ENCODE measurements at regions not wholly inside any gene's neighbourhood (a gene's known extent, or its start where the extent isn't known, plus 50 kb on each side); places are given as distances from the start of the nearest gene placed in this dataset.

GRCh38 chr18:6668836-6669235 is 60.7 kb upstream of the ARHGAP28 start:
- no peaks in the 10 kb centered on the region for H3K27me3 ChIP-seq (ENCODE audit: insufficient read depth, low read depth, low read length)

GRCh38 chr18:6672821-6673308 is 56.7 kb upstream of the ARHGAP28 start:
- Histone ChIP-seq H3K36me3 (ENCODE audit: insufficient read depth, low read length) (no peaks in the 10 kb centered on the region), H2AFZ (ENCODE audit: low read depth, low read length) (no peak overlapping the region), H3K27me3 (ENCODE audit: insufficient read depth, low read depth, low read length) (no peaks in the 10 kb centered on the region), H3K27ac (ENCODE audit: low read length) (no peak overlapping the region), H3F3A (ENCODE audit: insufficient read depth, low read length, poor library complexity, severe bottlenecking) (no peaks in the 10 kb centered on the region), H3K9me2 (ENCODE audit: insufficient read depth, low read length) (no peaks in the 10 kb centered on the region), H3K79me2 (replicated peaks; ENCODE audit: insufficient read depth, low read length) (no peaks in the 10 kb centered on the region), H3K4me3 (ENCODE audit: low read length) (no peak overlapping the region), H3K9ac (ENCODE audit: low read length) (no peak overlapping the region), H3K4me2 (ENCODE audit: low read length) (no peak overlapping the region), H4K20me1 (ENCODE audit: insufficient read depth) (no peaks in the 10 kb centered on the region), H3K9me3 (ENCODE audit: low read length) (no peaks in the 10 kb centered on the region)
- TF ChIP-seq SMC3 (conservative IDR thresholded peaks at IDR 0.05; ENCODE audit: poor library complexity): no peak
- TF ChIP-seq EZH2 (IDR thresholded peaks at IDR 0.05; ENCODE audit: borderline replicate concordance, insufficient read depth, low read length, poor library complexity, severe bottlenecking): no peak
- TF ChIP-seq TAF1 (IDR thresholded peaks at IDR 0.05; ENCODE audit: low read depth): no peak
- TF ChIP-seq MXI1 (conservative IDR thresholded peaks at IDR 0.05; ENCODE audit: poor library complexity, severe bottlenecking): no peak
- TF ChIP-seq EP300 (conservative IDR thresholded peaks at IDR 0.05; ENCODE audit: poor library complexity, severe bottlenecking): no peak
- no peak for TF ChIP-seq POLR2AphosphoS5 (IDR thresholded peaks at IDR 0.05)
- no peak for TF ChIP-seq CTCF (IDR thresholded peaks at IDR 0.05; ENCODE audit: poor library complexity, severe bottlenecking)
- TF ChIP-seq REST (IDR thresholded peaks at IDR 0.05; ENCODE audit: borderline replicate concordance): no peak
- no peak for TF ChIP-seq RAD21 (conservative IDR thresholded peaks at IDR 0.05)

More at GRCh38 chr18:6668836-6669235, 60.7 kb upstream of the ARHGAP28 start:
- H3K27ac ChIP-seq (ENCODE audit: low read length): no peak overlapping the region
- TF ChIP-seq POLR2AphosphoS5 (IDR thresholded peaks at IDR 0.05): no peak
- H3K4me3 ChIP-seq (ENCODE audit: low read length): no peak overlapping the region
- H3K4me2 ChIP-seq (ENCODE audit: low read length): no peak overlapping the region
- H3K9ac ChIP-seq (ENCODE audit: low read length): no peak overlapping the region
- H3K9me2 ChIP-seq (ENCODE audit: insufficient read depth, low read length): no peaks in the 10 kb centered on the region
- no peaks in the 10 kb centered on the region for H3K36me3 ChIP-seq (ENCODE audit: insufficient read depth, low read length)
- H3K79me2 ChIP-seq (replicated peaks; ENCODE audit: insufficient read depth, low read length): no peaks in the 10 kb centered on the region
- H3K9me3 ChIP-seq (ENCODE audit: low read length): no peaks in the 10 kb centered on the region
- H3F3A ChIP-seq (ENCODE audit: insufficient read depth, low read length, poor library complexity, severe bottlenecking): no peaks in the 10 kb centered on the region
- H4K20me1 ChIP-seq (ENCODE audit: insufficient read depth): no peaks in the 10 kb centered on the region
- H2AFZ ChIP-seq (ENCODE audit: low read depth, low read length): no peak overlapping the region

- H3K27ac ChIP-seq (ENCODE audit: low read length): no peak overlapping the region
- H3K4me3 ChIP-seq (ENCODE audit: low read length): no peak overlapping the region
- no peak overlapping the region for H3K9ac ChIP-seq (ENCODE audit: low read length)
- no peaks in the 10 kb centered on the region for H4K20me1 ChIP-seq (ENCODE audit: insufficient read depth)
- no peaks in the 10 kb centered on the region for H3K36me3 ChIP-seq (ENCODE audit: insufficient read depth, low read length)
- no peaks in the 10 kb centered on the region for H3K9me3 ChIP-seq (ENCODE audit: low read length)
- no peaks in the 10 kb centered on the region for H3K79me2 ChIP-seq (replicated peaks; ENCODE audit: insufficient read depth, low read length)
- no peak overlapping the region for H2AFZ ChIP-seq (ENCODE audit: low read depth, low read length)
- H3K27me3 ChIP-seq (ENCODE audit: insufficient read depth, low read depth, low read length): no peaks in the 10 kb centered on the region
- H3K4me2 ChIP-seq (ENCODE audit: low read length): no peak overlapping the region
- H3K9me2 ChIP-seq (ENCODE audit: insufficient read depth, low read length): no peaks in the 10 kb centered on the region
- H3F3A ChIP-seq (ENCODE audit: insufficient read depth, low read length, poor library complexity, severe bottlenecking): no peaks in the 10 kb centered on the region
- no peak for TF ChIP-seq POLR2AphosphoS5 (IDR thresholded peaks at IDR 0.05)
- no peak for TF ChIP-seq MXI1 (conservative IDR thresholded peaks at IDR 0.05; ENCODE audit: poor library complexity, severe bottlenecking)
- no peak for TF ChIP-seq RAD21 (conservative IDR thresholded peaks at IDR 0.05)
- no peak for TF ChIP-seq REST (IDR thresholded peaks at IDR 0.05; ENCODE audit: borderline replicate concordance)
- TF ChIP-seq SMC3 (conservative IDR thresholded peaks at IDR 0.05; ENCODE audit: poor library complexity): no peak
- no peak for TF ChIP-seq TAF1 (IDR thresholded peaks at IDR 0.05; ENCODE audit: low read depth)
- TF ChIP-seq EP300 (conservative IDR thresholded peaks at IDR 0.05; ENCODE audit: poor library complexity, severe bottlenecking): no peak
These were observed 52.4 kb upstream of the ARHGAP28 start for GRCh38 chr18:6677086-6677485.

Measured in neural cell (in vitro differentiated cells).